Activated T-cell treated with anti-CD3 and anti-CD28 coated beads, Interleukin-2, amount 50 U/mL, for 1 hour (primary cell): ENCODE measurements at regions not wholly inside any gene's neighbourhood (a gene's known extent, or its start where the extent isn't known, plus 50 kb on each side); places are given as distances from the start of the nearest gene placed in this dataset.

Experiments used
- DNase-seq: peaks from one replicate; pipeline ENCODE4 v3.0.0-alpha.2; 2020

- DNase-seq, result no peak
Measured at GRCh38 chr19:31903979-31904378, 441.4 kb upstream of the ZNF507 start.

GRCh38 chr19:31906111-31906871 is 439.1 kb upstream of the ZNF507 start:
- DNase-seq, result no peak

DNA sequence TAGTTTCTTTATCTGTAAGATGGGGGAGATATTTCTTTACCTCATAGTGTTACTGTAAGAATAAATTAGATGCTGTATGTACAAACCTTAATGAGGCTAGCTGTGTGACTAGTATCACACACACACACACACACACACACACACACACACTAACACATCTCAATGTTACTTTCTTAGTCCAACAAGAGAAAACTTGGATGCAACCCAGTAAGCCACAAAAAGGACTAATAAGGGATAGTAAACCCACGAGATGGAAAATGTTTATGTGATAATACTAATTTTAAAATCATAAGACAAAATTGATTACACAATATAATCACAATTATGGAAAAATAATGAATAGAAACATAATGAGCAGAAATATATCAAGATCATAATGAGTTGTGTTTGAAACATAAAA is 437.7 kb upstream of the ZNF507 start:
- DNase-seq, result no peak

DNA sequence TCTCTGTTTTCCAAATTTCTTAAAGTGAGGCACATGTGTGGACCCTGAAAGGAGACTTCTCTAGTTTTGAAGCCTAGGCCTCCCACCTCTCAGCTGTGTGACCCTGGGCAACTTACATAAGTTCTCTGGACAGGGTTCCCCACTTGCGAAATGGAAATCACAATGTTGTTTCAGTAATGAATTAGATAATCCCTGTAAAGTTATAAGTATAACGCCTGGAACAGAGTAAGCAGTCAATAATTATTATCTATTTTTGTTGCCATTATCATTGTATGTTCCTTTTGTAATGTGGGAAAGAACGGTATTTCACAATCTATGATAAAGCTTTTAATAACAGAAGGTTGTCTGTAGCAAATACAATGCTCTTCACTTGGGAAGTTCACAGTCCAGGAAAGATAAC is 437.3 kb upstream of the ZNF507 start:
- no peak for DNase-seq

DNA sequence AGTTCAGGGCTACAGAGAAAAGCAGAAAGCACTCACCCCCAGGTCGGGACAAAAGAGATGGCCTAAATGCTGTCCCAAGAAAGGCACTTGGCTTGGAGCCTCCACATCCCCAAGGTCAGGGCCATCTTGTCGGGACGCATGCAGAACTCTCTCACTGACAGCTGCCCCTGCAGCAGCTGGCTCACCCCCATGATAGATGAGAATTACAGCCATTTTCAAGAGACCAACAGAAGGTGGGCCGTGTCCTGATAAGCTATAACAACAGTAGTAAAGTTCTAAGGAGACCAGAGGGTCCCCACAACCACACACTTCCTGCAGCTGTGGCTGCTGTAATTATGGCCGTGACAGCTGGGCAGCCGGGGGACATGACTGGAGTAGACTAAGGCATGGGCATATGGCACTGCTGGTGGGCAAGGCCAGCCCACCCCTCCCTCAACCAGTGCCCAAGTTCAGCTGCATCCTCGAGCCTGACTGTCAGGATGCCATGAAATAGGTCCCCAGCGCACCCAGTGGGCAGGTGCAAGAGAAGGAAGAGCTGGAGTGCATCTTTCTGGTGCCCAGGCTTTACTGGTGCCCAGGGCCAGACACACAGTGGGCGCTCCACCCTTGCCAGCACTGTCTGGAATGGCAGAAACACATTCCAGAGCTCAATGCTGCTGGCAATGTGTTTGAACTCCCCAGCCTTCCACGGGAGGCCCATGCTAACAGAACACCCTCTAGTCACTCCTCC is 436.7 kb upstream of the ZNF507 start:
- no peak for DNase-seq

GRCh38 chr19:31910224-31910623 is 435.2 kb upstream of the ZNF507 start:
- DNase-seq, result no peak

- DNase-seq, result no peak
Measured at GRCh38 chr19:31911577-31911976, 433.8 kb upstream of the ZNF507 start.

DNA sequence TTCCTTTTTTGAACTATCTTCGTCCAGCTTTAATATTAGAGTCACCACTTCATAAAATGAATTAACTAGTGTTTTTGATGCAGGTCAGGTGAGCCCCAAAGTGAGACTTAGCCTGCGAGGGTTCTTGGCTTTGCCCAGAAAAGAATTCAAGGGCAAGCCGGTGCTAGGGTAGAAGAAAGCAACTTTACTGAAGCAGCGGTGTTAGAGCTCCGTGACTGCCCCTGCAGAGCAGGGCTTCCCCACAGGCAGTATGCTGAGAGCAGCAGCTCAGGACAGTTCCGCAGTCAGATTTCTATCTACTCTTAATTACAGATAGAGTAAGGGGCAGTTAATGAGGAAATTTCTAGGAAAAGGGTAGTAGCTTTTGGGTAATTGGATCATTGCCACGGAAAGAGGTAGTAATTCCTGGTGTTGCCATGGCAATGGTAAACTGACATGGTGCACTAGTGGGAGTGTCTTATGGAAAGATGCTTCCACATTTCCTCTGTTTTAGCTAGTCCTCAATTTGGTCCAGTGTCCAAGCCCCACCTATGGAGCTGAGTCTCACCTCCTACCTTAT is 432.2 kb upstream of the ZNF507 start:
- DNase-seq, result no peak

- no peak for DNase-seq
Measured at GRCh38 chr19:31930401-31930800, 415.0 kb upstream of the ZNF507 start.

DNA sequence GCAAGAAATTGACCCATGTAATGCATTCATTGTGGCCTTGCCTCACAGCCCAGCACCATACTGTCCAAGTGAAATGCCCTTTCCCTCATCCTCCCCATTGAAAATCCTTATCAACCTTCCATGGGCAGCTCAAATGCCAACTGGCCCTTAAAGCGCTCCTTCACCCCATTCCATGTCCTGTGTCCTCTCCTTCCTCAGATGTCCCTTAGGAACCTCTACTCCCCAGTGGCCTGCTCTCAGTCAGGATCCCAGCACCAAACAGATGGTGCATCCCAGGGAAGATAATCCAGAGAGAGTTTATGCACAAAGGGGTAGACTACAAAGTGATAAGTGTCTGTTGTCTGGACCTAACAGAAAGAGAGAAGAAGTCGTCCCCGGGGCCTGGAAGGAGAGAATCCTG is 407.4 kb upstream of the ZNF507 start:
- DNase-seq, result no peak

DNA sequence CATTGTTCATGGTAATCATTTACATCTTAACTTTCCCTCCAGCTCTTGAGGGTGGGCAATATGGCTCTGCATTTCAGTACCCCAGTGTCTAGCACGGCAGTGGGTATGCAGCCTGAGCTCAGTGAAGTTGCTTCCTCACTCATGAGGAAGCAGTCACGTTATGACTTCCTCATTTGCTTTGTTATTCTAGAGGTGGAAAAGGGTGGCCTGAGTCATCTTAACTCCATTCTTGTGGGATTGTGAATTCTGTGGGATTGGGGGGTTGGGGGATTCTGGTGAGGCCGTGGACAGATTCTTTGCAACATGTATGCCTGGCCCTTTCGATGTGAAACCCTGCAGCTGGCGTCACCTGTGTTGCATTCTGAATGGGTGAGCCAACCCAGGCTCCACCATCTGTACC is 406.7 kb upstream of the ZNF507 start:
- DNase-seq, result no peak

DNA sequence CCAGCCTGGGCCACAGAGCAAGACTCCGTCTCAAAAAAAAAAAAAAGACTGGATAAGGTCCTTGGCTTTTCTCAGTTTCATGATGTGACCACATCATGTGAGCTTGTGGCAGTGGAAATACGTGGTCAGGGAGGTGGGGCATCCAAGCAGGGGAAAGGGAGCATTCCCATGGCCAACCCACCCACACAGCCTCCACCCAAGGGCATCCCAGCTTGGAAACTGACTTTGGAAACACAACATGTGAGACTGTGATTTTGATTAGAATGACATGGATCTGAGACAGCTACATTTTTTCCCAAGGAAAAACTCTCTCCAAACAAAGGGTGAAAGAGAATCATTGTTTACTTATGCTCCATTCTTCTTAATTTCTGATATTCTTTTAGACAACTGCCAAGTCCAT is 405.0 kb upstream of the ZNF507 start:
- no peak for DNase-seq

- no peak for DNase-seq
Measured at GRCh38 chr19:31943191-31943661, 402.2 kb upstream of the ZNF507 start.

- no peak for DNase-seq
Measured at GRCh38 chr19:31943778-31944177, 401.6 kb upstream of the ZNF507 start.

- no peak for DNase-seq
Measured at GRCh38 chr19:31944326-31944725, 401.1 kb upstream of the ZNF507 start.

GRCh38 chr19:31946491-31946890 is 398.9 kb upstream of the ZNF507 start:
- DNase-seq, result no peak

- no peak for DNase-seq
Measured at GRCh38 chr19:31947436-31948115, 397.8 kb upstream of the ZNF507 start.

DNA sequence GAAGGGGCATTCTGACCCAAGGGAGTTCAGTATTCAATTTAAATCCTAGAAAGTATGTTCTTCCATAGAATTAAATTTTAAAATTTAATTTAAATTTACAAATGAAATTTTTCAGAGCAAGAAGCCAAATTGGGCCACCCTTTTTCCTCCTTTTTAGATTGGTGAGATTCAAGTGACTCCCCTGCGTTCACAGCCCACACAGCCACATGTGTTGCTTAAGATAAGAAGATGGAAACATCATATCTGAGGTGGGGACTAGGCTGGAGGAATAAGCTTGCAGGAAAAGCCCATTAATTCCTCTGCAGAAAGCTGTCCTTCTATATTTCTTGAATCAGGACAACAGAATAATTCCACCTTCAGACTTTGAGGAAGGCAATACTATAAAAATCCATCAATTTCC is 392.7 kb upstream of the ZNF507 start:
- DNase-seq, result no peak

DNA sequence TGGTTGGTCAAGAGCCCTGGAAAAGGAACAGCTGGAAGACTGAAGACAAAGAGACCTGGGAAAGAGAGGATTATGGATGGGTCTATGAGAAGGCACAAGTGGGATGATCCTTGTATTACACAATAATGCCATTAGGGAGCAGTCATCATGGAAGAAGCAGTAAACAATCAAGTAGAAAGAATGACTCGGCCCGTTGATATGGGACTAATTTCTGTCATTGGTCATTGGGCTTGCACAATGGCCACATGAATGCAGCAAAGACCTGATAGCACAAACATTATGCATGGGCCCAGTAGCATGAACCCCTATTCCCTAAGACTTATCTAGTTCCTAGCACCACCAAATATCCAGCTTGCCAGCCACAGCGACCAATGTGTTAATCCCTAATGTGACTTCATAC is 390.3 kb upstream of the ZNF507 start:
- no peak for DNase-seq

DNA sequence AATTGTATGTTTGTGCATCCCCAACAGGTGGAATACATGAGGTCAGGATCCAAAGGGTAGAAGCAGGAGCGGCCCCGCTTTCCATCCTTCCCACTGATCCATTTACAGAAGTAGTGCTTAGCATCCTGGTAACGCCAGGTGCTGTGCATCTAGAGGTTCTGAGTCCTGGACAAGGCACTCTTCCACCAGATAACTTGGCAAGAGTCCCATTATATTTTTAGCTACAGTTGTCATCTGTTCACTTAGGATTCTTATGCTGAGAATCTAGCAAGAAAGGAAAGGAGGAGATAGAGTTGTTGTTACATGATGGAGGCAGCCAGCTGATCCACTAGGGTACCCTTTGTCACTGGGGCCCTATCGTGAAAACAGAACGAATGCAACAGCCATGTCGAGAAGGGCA is 389.5 kb upstream of the ZNF507 start:
- DNase-seq, result no peak

GRCh38 chr19:31956771-31957392 is 388.5 kb upstream of the ZNF507 start:
- DNase-seq, result no peak

- no peak for DNase-seq
Measured at GRCh38 chr19:31957711-31958110, 387.7 kb upstream of the ZNF507 start.

DNA sequence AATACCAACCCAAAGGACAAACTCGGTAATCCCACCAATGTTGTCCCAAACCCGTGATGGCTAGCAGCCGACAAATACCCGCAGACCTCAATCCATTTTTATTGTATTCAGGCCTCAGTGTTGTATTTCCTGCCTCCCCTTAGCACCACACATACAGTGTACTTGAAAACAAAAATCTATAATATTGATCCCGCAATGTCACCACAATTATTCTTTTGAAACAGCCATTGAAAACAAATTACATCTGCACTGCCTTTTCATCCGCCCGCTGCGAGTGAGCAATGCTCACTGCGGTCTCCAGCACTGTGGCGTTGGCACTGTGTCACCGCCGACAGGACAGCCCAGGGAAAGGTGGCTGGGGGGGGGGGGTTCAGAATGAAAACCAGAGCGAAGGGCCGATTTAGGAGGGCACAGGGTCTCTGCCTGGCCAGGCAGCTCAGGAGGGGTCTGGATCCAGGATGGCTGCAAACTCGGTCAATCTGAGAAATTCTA is 385.8 kb upstream of the ZNF507 start:
- DNase-seq, result no peak
